Mesenchymal stem cell (in vitro differentiated cells and primary cell): ENCODE measurements at regions not wholly inside any gene's neighbourhood (a gene's known extent, or its start where the extent isn't known, plus 50 kb on each side); places are given as distances from the start of the nearest gene placed in this dataset.

Source experiments
- DNase-seq: peaks from one replicate; pipeline ENCODE4 v3.0.0-alpha.2; 2013
- H2AFZ ChIP-seq: one replicate; pipeline ENCODE4 v1.6.1; 2013; ENCODE audit warnings: low read depth, mild to moderate bottlenecking, control low read depth, inconsistent platforms, low read length, moderate library complexity
- H2AK5ac ChIP-seq: 2 replicates; pipeline ENCODE4 v1.6.1; 2013; ENCODE audit warnings: low read length, moderate library complexity, mild to moderate bottlenecking, inconsistent platforms; ENCODE audit not compliant: severe bottlenecking
- H2BK120ac ChIP-seq: one replicate; pipeline ENCODE4 v1.6.1; 2013; ENCODE audit warnings: low read depth, mild to moderate bottlenecking, inconsistent platforms, low read length, moderate library complexity
- H2BK12ac ChIP-seq, 2 experiments: one replicate each; pipeline ENCODE4 v1.6.1; 2013; ENCODE audit warnings: inconsistent platforms in 2 of 2, low read length in 2 of 2, mild to moderate bottlenecking in 2 of 2, moderate library complexity in 2 of 2, control low read depth in 1 of 2
- H2BK15ac ChIP-seq: one replicate; pipeline ENCODE4 v1.6.1; 2013; ENCODE audit warnings: mild to moderate bottlenecking, low read depth, inconsistent platforms; ENCODE audit not compliant: poor library complexity, severe bottlenecking
- H2BK5ac ChIP-seq: 2 replicates; pipeline ENCODE4 v1.6.1; 2013; ENCODE audit warnings: low read depth, mild to moderate bottlenecking, low read length, control low read depth, inconsistent platforms; ENCODE audit not compliant: poor library complexity, severe bottlenecking
- H3K14ac ChIP-seq, 2 experiments: one replicate each; pipeline ENCODE4 v1.6.1; 2013; ENCODE audit warnings: inconsistent platforms in 2 of 2, low read length in 2 of 2, control low read depth in 1 of 2, mild to moderate bottlenecking in 1 of 2, moderate library complexity in 1 of 2
- H3K18ac ChIP-seq, 2 experiments: one replicate each; pipeline ENCODE4 v1.6.1; 2013; ENCODE audit warnings: inconsistent platforms in 2 of 2, low read length in 2 of 2, control low read depth in 1 of 2, low read depth in 1 of 2, mild to moderate bottlenecking in 1 of 2
- H3K23ac ChIP-seq, 2 experiments: one replicate each; pipeline ENCODE4 v1.6.1; 2013; ENCODE audit warnings: inconsistent platforms in 2 of 2, low read length in 2 of 2, mild to moderate bottlenecking in 2 of 2, moderate library complexity in 2 of 2, control low read depth in 1 of 2
- H3K27ac ChIP-seq: 2 replicates; pipeline ENCODE4 v1.5.1; 2013; ENCODE audit warnings: mild to moderate bottlenecking, moderate library complexity, low read length, control low read depth, inconsistent platforms; ENCODE audit not compliant: poor library complexity, severe bottlenecking
- H3K27me3 ChIP-seq, 2 experiments: 2 replicates each; pipeline versions ENCODE4 v1.6.1 to v1.7.0; 2013; ENCODE audit warnings: low read length in 2 of 2, mild to moderate bottlenecking in 2 of 2, moderate library complexity in 2 of 2, control low read depth in 1 of 2, inconsistent platforms in 1 of 2; ENCODE audit not compliant: control insufficient read depth in 1 of 2, insufficient read depth in 1 of 2
- H3K36me3 ChIP-seq, 2 experiments: 2 replicates each; pipeline versions ENCODE4 v1.6.1 to v1.7.0; 2013; ENCODE audit warnings: low read length in 2 of 2, control low read depth in 1 of 2, inconsistent platforms in 1 of 2, low read depth in 1 of 2, mild to moderate bottlenecking in 1 of 2; ENCODE audit not compliant: insufficient read depth in 2 of 2, control insufficient read depth in 1 of 2
- H3K4ac ChIP-seq, 2 experiments: one replicate each; pipeline ENCODE4 v1.6.1; 2013; ENCODE audit warnings: inconsistent platforms in 2 of 2, low read length in 2 of 2, mild to moderate bottlenecking in 2 of 2, moderate library complexity in 2 of 2, control low read depth in 1 of 2, low read depth in 1 of 2
- H3K4me1 ChIP-seq: 2 replicates; pipeline ENCODE4 v1.6.1; 2013; ENCODE audit warnings: low read depth, low read length, control low read depth; ENCODE audit not compliant: control insufficient read depth, insufficient read depth
- H3K4me2 ChIP-seq: 2 replicates; pipeline ENCODE4 v1.6.1; 2013; ENCODE audit warnings: low read length, mild to moderate bottlenecking, inconsistent platforms; ENCODE audit not compliant: poor library complexity, severe bottlenecking
- H3K4me3 ChIP-seq, 2 experiments: 2 replicates each; pipeline versions ENCODE4 v1.5.1 to v1.7.0; 2013; ENCODE audit warnings: low read length in 2 of 2, mild to moderate bottlenecking in 2 of 2, control low read depth in 1 of 2, low read depth in 1 of 2; ENCODE audit not compliant: insufficient read depth in 1 of 2
- H3K79me1 ChIP-seq: replicated peaks from 2 replicates; pipeline ENCODE4 v1.6.1; 2013; ENCODE audit warnings: mild to moderate bottlenecking, control low read depth, low read length, inconsistent platforms; ENCODE audit not compliant: poor library complexity, severe bottlenecking
- H3K9ac ChIP-seq: 2 replicates; pipeline ENCODE4 v1.7.0; 2013; ENCODE audit warnings: mild to moderate bottlenecking, low read length, moderate library complexity
- H3K9me3 ChIP-seq: 2 replicates; pipeline ENCODE4 v1.7.0; 2013; ENCODE audit warnings: mild to moderate bottlenecking, low read length; ENCODE audit not compliant: control insufficient read depth
- H4K8ac ChIP-seq: one replicate; pipeline ENCODE4 v1.6.1; 2013; ENCODE audit warnings: inconsistent platforms, mild to moderate bottlenecking, low read length, moderate library complexity
- H4K91ac ChIP-seq: one replicate; pipeline ENCODE4 v1.6.1; 2013; ENCODE audit warnings: mild to moderate bottlenecking, low read length, inconsistent platforms
- WGBS: methylation state at CpG from one replicate; pipeline ENCODE4 v1.1.7; 2013; ENCODE audit warnings: mixed read lengths; 5-methylcytosine and 5-hydroxymethylcytosine counted together

DNA sequence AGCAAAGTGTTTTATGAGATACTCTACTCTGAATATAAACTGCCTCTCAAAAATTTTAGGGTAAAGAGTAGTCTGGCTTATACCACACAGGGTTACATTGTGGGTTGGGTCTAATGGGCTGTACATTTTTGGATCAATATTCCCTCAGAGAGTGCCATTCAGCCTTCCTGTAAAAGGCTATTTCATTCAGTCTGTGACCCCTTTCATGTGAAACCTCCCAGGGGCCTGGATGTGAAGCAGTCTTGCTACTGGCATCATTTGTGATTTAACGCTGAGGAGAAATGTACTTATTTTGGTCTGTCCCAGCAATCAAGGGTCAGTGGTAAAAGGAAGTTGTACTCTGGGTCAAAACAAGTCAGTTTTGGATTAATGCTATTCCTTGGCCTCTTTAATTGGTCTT is 71.8 kb upstream of the PRKG1 start:
- no peak overlapping the region for H2AFZ ChIP-seq
- no peak overlapping the region for H3K4me2 ChIP-seq
- no peak overlapping the region for H3K4me3 ChIP-seq
- H2BK120ac ChIP-seq: no peak overlapping the region
- H3K27ac ChIP-seq: no peak overlapping the region
- no peak overlapping the region for H4K8ac ChIP-seq
- H2BK5ac ChIP-seq: no peak overlapping the region
- no peak for DNase-seq
- no peak overlapping the region for H2AK5ac ChIP-seq
- no peak overlapping the region for H4K91ac ChIP-seq
- no peak overlapping the region for H2BK12ac ChIP-seq
- H3K18ac ChIP-seq: no peak overlapping the region
- H3K79me1 ChIP-seq: no peaks in the 10 kb centered on the region
- H3K4ac ChIP-seq: no peak overlapping the region
- no peaks in the 10 kb centered on the region for H3K36me3 ChIP-seq
- no peak overlapping the region for H3K14ac ChIP-seq
- H3K4me1 ChIP-seq: peaks cover 2% of the 10 kb centered on the region
- no peaks in the 10 kb centered on the region for H3K27me3 ChIP-seq
- no peak overlapping the region for H2BK15ac ChIP-seq
- H3K9ac ChIP-seq: peak overlapping the region; percentile 80
- no peaks in the 10 kb centered on the region for H3K9me3 ChIP-seq
- no peak overlapping the region for H3K23ac ChIP-seq
- WGBS: 81% methylated on average over 1 of the region's 1 CpG

DNA sequence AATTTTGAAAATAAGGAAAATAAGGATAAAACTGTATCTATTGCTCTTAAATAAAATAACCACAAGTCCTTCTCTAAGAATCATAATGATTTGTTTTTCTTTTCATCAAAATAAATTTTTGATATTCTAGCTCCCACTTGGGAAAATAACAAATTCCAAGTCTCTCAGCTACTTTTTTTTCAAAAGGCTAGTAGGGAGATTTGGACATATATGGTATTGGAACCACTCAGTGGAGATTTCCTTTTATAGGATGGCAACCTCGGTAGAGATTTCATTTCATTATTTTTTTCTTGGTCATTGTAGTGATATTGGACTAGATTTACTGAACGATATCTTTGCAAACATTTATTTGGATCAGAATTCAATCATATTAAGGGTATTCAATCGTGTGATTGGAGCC is 69.5 kb upstream of the PRKG1 start:
- Histone ChIP-seq H4K91ac (no peak overlapping the region), H2BK12ac (no peak overlapping the region), H2AK5ac (no peak overlapping the region), H3K36me3 (no peaks in the 10 kb centered on the region), H4K8ac (no peak overlapping the region), H3K27me3 (no peaks in the 10 kb centered on the region), H2BK5ac (no peak overlapping the region), H3K18ac (no peak overlapping the region), H3K4me2 (no peak overlapping the region), H3K9ac (no peak overlapping the region), H2BK15ac (no peak overlapping the region), H3K23ac (no peak overlapping the region), H3K27ac (no peak overlapping the region), H3K4me3 (no peak overlapping the region), H3K9me3 (no peaks in the 10 kb centered on the region), H3K14ac (no peak overlapping the region), H2BK120ac (no peak overlapping the region), H3K4ac (no peak overlapping the region), H2AFZ (no peak overlapping the region), H3K79me1 (no peaks in the 10 kb centered on the region), H3K4me1 (peaks cover 2% of the 10 kb centered on the region)
- no peak for DNase-seq
- WGBS: 91% methylated on average over 3 of the region's 3 CpGs

DNA sequence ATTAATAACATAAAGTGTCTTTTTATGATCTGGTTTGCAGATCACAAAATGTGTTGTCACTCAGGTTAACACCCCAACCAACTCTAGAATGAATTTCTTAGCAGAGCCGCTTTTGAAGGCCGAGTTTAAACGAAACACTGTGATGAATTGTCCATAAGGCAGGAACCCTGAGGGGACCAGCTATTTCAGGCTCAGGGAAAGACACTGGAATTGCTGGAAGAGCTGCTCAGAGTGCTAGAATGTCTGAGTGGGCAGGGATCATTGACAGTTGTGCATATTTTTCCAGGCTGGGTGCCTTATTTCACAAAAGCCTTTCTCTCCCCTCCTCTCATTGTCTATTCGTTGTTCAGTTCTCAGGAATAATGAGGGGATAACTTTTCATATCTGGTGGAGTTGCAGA is 68.7 kb upstream of the PRKG1 start:
- no peak overlapping the region for H3K4me3 ChIP-seq
- no peak overlapping the region for H4K91ac ChIP-seq
- no peaks in the 10 kb centered on the region for H3K9me3 ChIP-seq
- H3K27me3 ChIP-seq: no peaks in the 10 kb centered on the region
- no peak overlapping the region for H3K4me2 ChIP-seq
- H3K9ac ChIP-seq: no peak overlapping the region
- no peak overlapping the region for H3K18ac ChIP-seq
- no peak overlapping the region for H3K4ac ChIP-seq
- no peak overlapping the region for H3K27ac ChIP-seq
- H2BK12ac ChIP-seq: no peak overlapping the region
- H2BK5ac ChIP-seq: no peak overlapping the region
- 95% methylated on average over 4 of the region's 4 CpGs for WGBS
- no peak for DNase-seq
- H2BK120ac ChIP-seq: no peak overlapping the region
- no peak overlapping the region for H3K23ac ChIP-seq
- no peak overlapping the region for H2AK5ac ChIP-seq
- no peak overlapping the region for H2AFZ ChIP-seq
- H3K79me1 ChIP-seq: no peaks in the 10 kb centered on the region
- H3K14ac ChIP-seq: no peak overlapping the region
- H4K8ac ChIP-seq: peak overlapping the region; percentile 4
- H3K4me1 ChIP-seq: peaks cover 2% of the 10 kb centered on the region
- no peak overlapping the region for H2BK15ac ChIP-seq
- no peaks in the 10 kb centered on the region for H3K36me3 ChIP-seq

DNA sequence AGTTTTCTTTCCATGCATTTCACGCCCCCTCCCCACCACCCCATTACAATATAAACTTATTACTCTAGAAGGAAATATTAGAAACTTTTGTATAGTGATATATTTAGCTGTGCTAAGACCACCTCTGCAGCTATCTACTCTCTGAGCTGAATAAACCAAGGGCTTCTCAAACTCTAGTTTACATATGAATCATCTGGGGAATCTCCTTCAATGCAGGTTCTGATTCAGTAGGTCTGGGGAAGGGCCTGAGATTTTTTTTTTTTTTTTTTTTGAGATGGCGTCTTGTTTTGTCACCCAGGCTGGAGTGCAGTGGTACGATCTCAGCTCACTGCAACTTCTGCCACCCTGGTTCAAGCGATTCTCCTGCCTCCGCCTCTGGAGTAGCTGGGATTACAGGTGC is 67.6 kb upstream of the PRKG1 start:
- Histone ChIP-seq H3K79me1 (no peaks in the 10 kb centered on the region), H3K4me3 (no peak overlapping the region), H3K27me3 (no peaks in the 10 kb centered on the region), H3K4me2 (no peak overlapping the region), H3K23ac (no peak overlapping the region), H3K18ac (no peak overlapping the region), H3K14ac (no peak overlapping the region), H2AK5ac (no peak overlapping the region), H3K4ac (no peak overlapping the region), H4K8ac (no peak overlapping the region), H2BK120ac (no peak overlapping the region), H2BK5ac (no peak overlapping the region), H2BK15ac (no peak overlapping the region), H3K27ac (no peak overlapping the region), H3K36me3 (no peaks in the 10 kb centered on the region), H3K9ac (no peak overlapping the region), H3K9me3 (no peaks in the 10 kb centered on the region), H3K4me1 (no peaks in the 10 kb centered on the region), H2AFZ (no peak overlapping the region), H4K91ac (no peak overlapping the region), H2BK12ac (no peak overlapping the region)
- whole genome bisulfite sequencing: 86% methylated on average over 3 of the region's 5 CpGs
- DNase-seq: no peak
